ENCODE measurements at regions not wholly inside any gene's neighbourhood (a gene's known extent, or its start where the extent isn't known, plus 50 kb on each side); places are given as distances from the start of the nearest gene placed in this dataset.

DNA sequence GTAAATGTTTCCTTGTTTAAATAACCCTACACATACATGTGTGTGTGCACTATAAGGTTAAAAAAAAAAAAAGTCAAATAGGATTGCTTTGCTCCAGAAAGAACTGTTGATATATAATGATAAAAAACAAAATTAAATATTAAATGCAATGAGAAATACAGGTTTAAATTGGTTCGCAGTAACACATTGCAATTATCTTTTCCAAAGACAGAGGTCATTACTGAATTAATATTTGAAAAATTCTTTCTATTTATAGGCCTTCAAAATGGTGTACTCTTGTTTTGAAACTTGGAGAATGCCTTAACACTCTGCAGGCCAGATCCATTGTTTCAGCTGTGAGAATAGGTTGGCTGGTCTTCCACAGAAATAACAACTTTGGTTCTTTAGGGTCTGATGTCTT is 319.0 kb upstream of the NUDT12 start:
- TF ChIP-seq CTCF (IDR thresholded peaks at IDR 0.05), result no peak
- TF ChIP-seq POLR2A (IDR thresholded peaks at IDR 0.05), result no peak

All from sigmoid colon (tissue), 3 donors.